NOMO-1 treated with dmso at 0.1 percent for 144 hours (cell line): ENCODE measurements at regions not wholly inside any gene's neighbourhood (a gene's known extent, or its start where the extent isn't known, plus 50 kb on each side); places are given as distances from the start of the nearest gene placed in this dataset.

Source experiments
- DNase-seq: peaks from one replicate; lab custom pipeline; 2025; ENCODE audit not compliant: unreplicated experiment; lab: John Stamatoyannopoulos, UW

DNA sequence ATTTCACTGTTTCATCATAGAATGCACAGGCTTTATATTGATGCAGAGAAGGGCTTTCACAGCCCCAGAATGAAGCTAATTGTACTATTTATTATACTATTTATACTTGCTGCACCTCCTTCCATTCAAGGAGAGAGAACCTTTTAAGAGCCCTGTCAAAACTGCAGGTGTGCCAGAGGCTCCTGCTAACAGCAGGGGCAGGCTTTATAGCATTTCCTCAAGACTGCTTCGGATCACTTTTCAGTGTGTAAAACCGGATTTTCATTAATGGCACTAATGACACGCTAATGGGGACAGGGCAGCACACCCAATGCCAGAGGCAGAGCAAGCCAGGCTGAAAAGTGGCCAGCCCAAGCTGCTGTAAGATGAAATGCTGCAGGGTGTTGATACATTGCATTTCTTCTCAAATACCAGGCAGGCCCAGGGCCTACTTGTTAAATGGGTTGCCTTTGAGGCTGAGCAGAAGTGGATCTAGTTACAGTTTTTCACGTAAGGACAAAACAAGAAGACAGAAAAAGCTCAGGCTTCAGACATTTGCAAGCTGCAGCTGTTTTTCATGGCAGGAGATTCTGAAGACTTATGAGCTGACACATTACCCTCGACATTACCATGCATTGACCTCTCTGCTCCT is 487.7 kb upstream of the BTBD3 start:
- DNase-seq = no peak

DNA sequence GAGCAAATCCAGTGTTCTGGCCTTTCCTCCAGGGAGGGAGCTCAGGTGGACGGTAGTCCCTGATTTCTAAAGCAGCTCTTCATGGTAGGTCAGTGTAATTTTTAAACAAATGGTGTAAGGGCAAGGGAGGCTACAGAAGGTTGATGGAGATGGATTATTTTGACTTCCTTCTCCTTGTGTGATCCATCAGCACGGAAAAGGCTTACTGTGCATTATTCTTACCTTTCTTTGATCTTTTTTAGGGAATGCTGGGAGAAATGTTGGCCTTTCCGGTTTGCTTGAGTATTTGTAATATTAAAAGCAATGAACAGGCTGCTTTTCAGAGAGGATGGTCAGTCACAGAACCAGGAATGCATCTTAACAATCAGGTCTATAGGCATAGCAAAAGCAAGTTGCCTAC is 487.0 kb upstream of the BTBD3 start:
- DNase-seq = no peak

DNA sequence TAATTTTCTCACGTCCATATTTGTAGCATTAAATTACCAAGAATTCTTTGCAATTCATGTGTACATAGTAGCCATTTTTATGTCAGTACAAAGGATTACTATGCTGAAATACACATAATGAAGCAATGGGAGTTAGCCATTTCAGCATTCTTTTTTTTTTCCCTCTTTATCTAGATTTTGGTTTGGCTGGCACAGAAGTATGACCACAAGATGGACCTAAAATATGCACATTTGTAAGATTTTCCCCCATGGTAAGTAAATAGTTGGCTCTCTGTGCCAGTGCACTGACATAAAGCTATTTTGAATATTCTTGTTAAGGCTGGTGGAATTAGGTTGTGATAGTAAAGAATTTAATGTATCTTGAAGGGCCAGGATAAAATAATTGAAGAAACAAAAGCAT is 486.1 kb upstream of the BTBD3 start:
- DNase-seq = no peak

DNA sequence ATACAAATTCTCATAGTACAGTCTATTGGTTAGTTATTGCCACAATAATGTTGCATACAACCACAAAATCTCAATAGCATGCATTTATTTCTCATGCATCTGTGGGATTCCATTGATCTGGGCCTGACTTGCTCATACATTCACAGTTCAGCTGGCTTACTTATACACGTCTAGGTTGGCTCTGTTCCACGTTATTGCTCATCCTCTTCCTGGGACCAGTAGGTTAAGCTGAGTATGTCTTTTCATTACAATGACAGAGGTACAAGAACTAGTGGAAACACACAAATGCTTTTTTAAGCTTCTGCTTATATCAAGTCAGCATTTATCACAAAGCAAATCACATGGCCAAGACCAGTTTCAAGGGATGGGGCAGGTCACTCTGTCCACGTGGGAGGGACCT is 485.3 kb upstream of the BTBD3 start:
- DNase-seq = no peak

DNA sequence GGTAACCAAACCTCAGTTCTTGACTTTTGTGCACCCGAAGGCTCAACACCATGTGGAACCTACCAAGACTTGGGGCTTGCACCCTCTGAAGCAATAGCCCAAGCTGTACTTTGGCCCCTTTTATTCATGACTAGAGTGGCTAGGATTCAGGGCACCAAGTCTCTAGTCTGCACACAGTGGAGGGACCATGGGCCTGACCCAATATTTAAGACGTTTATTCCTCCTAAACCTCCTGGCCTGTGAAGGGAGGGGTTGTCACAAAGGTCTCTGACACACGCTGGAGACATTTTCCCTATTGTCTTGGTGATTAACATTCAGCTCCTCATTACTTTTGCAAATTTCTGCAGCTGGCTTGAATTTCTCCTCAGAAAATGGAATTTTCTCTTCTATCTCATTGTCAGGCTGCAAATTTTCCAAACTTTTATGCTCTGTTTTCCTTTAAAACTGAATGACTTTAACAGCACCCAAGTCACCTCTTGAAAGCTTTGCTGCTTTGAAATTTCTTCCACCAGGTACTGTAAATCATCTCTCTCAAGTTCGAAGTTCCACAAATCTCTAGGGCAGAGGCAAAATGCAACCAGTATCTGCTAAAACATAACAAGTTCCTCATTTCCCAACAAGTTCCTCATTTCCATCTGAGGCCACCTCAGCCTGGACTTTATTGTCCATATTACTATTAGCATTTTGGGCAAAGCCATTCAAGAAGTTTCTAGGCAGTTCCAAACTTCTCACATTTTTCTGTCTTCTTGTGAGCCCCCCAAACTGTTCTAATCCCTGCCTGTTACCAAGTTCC is 481.4 kb upstream of the BTBD3 start:
- peak; percentile 59 for DNase-seq

- DNase-seq = no peak
Measured at GRCh38 chr20:11437090-11437489, 480.6 kb upstream of the BTBD3 start.

- DNase-seq = no peak
Measured at GRCh38 chr20:11437611-11438380, 479.9 kb upstream of the BTBD3 start.

GRCh38 chr20:11438412-11438811 is 479.3 kb upstream of the BTBD3 start:
- DNase-seq = no peak

DNA sequence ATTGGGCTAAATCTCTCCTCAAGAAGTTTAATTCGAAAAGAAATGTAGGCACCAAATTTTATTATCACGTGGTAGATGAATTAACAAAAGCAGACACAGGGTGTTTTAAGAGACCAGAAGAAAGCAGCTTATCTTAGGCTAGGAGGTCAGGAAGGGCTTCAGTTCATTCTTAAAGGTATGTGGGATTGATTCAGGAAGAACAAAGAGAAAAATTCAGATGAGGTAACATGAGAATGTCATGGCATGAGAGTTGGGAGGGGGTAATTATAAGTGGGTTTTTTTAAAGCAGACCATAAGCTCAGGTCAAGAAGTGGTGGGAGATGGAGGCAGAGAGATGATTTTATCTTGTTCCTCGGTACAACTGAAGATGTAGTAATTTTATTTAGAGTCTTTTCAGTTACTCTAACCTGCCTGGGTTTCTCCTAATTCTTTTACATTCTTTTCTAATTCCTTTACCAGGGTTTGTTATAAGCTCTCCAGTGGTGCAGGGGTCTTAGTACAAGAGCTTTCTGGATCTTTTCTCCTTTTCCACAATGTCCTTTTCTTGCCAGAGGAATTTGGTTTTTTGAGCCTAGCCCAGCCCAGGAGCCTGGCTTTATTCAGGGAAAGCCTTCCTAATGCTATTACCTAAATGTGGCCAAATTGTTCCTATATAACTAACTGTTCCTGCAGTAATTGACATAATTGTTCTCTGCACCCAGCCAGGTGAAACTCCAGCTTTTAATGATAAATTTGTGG is 474.1 kb upstream of the BTBD3 start:
- DNase-seq = no peak

DNA sequence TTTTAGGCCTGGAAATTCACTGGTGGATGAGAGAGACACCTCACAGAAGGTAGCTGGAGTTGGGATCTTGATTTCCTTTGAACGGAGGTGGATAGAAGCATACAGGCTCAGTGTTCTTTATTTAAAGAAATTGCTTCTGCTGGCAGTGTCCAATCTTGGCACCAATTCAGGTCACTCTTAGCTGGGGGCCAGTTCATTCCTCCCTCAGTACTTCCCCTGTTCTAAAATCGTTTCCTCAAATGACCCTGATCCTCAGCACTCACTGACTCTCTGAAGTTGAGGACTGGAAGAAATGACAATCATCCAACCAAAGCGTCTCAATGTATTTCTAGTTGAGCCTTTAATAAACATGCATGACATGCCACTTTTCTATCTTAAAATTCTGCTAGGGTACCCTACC is 472.5 kb upstream of the BTBD3 start:
- no peak for DNase-seq

DNA sequence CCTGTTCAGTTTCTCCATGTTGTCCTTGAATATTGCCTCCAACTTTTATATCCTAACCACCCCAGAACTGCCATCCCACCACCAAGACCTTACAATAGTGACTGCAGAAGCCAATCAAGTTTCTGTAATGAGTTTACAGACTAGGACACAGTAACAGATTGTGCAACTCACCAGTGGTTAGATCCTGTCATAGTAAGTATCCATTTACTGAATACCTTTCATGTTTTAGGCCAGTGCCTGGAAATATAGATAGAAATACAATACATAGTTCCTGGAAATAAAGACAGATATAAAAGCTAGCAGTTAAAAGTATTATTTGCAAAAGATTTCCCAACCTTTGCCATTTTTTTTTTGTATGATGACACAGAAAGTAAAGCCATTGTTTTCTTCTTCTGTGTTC is 471.8 kb upstream of the BTBD3 start:
- no peak for DNase-seq

DNA sequence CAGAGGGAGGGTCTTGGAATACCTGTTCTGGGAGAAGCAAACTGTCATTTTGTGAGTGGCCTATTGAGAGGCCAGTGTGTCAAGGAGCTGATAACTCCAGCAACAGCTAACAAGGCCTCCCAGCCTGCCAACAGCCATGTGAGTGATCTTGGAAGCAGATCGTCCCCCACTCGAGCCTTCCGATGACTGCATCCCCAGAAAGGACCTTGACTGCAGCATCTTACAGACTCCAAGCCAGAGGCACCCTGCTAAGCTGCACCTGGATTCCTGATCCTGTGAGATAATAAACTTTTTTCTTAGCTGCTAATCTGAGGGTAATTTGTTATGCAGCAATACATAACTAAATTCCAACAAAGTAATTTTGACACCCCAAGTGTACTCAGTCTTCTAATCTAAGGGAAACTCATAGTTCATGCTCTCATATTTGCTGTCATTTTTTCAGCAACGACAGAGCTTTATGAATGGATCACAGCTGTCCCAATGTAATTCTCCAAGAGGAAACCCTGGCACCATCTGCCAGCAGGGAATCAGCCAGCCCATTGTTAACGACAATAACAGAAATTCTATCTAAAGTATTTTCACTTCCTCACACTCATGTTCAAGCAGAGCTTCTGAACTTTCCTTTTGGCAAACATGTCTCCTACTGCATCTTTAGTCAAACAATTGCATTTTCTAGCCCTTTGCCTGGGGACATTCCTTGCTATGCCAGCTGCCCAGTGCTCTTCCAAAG is 470.2 kb upstream of the BTBD3 start:
- DNase-seq = no peak

- DNase-seq = no peak
Measured at GRCh38 chr20:11448554-11448953, 469.1 kb upstream of the BTBD3 start.

- no peak for DNase-seq
Measured at GRCh38 chr20:11451793-11452291, 465.9 kb upstream of the BTBD3 start.

DNA sequence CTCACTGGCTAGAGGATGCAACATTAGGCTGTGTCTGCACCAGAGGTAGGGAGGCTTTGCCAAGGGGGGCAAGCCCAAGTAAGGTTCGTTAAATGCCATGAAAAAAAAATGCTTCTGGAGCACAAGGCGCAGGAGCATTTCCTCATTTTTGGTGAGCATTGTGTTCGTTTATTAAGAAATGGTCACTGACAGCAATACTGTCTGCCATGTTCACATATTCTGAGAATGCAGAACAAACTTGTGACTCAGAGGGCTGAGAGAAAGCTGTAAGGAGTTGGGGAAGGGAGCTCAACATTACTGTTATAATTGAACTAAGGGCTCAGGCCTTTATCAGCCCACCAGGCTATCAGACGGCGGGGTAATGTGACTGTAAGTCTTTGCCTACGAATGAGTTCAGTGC is 465.4 kb upstream of the BTBD3 start:
- peak; percentile 58 for DNase-seq

- peak; percentile 20 for DNase-seq
Measured at GRCh38 chr20:11453430-11453829, 464.3 kb upstream of the BTBD3 start.

DNA sequence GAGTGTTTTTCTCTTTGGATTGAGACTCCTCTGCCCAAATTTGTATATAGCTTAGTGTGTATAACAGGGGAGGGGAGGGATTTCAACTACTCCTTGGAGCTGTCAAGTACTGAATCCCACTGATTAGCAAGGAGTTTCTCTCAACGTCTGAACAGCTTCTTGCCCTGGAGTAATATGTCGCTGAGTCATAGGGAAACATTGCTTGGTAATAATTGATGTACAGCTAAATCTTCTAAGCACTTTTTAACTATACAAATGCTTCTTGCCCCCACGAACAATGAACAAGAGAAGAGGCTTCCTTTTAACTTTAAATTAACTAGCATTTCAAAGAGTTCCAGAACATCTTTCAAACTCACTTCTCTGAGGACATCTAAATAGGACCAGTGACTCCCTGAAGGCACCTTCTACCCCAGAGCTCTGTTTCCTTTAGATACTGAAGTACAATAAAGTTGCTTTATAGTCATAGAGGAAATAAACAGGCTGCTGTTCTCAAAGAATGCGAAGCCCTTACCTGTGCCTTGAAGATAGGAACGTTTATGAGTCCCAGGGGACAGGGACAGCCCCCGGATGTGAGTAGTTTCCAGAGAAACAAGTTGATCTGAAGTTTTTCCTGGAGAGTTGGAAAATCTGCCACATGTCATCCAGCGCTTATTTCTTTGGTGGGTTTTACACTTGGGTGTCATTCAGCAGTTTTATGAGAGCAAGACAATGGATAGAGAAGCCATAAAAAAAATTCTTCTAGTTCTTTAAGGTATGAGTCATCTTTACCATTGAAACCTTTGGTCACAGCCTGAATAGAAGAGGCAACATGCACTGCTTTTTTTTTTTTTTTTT is 462.5 kb upstream of the BTBD3 start:
- DNase-seq = no peak

DNA sequence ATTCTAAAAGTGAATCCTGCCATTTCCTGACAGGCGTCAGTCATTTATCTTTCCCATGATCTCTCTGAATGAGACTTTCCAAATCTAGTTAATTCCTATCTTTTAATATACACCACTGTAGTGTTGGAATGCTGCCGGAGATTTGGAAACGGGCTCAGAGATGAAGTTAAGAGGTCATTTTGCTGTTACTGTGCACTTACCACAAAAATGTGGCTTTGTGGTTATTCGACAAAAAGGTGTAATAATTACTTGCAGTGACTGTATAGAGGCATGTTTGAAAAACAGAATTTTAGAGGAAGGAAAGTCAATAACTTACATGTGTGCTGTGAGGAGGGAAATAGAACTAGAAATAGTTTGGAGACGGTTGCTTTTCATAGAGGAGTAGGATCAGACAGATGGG is 460.2 kb upstream of the BTBD3 start:
- no peak for DNase-seq

- peak; percentile 52 for DNase-seq
Measured at GRCh38 chr20:11459090-11459890, 458.4 kb upstream of the BTBD3 start.
